MV-4-11 (cell line): ENCODE measurements at regions not wholly inside any gene's neighbourhood (a gene's known extent, or its start where the extent isn't known, plus 50 kb on each side); places are given as distances from the start of the nearest gene placed in this dataset.

Experiments used
- DNase-seq: peaks from one replicate; lab custom pipeline; 2025; lab: John Stamatoyannopoulos, UW

DNA sequence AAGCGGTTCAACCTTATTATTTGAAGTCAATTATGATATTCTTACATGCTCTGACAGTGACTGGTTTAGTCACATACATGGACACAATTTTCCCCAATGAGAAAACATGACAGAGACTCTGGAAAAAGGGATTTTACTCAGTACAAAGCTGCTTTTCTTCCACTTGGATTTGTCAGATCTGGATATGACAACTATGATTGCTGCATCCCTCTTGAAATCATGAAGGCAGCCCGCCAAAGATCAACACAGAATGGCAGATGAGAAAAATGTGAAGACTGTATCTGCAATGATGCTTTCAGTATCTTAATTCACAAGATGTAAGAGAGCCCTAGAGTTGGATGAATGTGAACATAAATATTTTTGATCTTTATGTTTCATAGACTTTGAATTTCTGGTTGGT, 439.6 kb downstream of the CDH8 start:
- DNase-seq = no peak

DNA sequence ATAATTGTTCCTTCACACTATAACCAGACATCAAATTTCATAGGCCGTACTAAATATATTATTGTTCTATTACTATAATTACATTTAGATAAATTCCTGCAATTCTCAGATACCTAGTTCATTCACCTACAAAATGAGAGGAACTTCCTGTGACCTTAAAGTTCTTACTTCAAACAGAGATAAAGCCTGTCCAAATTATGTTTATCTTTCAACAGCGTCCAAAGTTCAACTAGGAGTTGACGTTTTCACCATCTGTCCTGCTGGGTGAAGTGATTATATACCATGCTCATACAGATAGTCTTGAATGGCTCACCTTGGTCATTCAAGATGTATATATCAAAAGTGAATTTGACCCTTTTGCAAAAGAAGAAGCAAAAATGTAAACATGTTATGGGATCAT, 440.6 kb downstream of the CDH8 start:
- DNase-seq = no peak

DNA sequence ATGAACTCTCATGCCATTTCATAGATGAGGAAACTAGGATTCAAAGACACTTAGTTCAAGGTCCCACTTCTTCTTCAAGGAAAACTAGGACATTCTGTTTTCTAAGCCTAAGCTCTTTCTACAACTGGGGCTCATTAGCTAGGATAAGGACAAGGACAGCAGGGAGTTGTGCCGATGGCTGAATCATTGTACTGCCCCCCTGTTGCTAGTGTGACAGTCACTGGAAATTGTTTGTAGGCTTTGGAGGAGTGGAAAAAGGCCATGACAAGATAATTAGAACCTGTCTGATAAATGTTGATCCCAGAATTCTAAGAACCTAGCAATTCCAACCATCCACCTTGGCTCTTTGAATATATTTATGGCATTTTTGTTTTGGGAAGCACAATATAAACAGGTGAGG, 445.7 kb downstream of the CDH8 start:
- DNase-seq = no peak

DNA sequence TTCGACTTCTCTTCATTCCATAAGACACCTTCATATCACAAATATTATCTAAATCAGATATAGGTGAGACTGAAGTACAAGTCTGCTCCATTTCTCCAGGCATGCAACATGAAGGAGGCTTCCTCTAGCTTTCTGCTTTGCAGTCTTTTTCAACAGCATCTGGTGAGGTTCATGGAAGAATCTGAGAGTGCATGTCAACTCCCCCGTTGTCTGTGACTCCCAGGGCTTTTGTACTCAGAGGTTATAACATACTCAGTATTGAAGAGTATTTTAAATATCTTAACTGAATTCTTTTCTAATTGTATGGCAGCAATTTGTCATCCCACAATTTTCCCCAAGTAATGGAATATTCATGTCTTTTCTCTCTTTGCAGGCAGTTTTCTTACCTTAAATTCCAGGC, 448.7 kb downstream of the CDH8 start:
- no peak for DNase-seq

DNA sequence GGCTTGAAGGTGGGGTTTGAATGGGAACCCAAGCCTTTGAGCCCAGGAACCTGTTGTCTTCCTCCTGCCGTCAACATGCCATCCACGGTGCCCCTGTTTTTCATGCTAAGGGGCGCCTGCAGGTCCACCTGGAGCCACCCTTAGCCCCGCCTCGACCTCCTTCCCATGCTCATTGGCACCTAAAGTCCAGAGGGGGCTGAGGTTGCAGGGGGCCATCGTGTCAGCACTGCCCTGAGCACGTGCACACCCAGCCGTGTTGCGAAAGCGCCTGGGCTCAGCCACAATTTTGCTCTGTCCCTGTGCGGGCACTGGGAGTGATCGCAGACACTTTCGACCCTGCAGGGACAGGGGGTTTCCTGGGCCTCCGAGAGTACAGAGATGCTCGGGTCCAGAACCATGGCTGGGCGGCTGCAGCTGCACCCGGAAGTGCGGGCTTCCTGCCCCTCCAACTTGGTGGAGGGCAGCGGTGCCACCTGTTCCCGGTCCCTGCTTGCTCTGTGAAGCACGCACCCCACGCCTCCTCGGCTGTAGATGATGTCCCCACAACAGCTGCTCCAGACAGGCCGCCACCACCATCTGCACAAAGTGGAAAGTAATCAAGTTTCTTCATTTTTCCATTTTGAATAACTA, 454.7 kb downstream of the CDH8 start:
- no peak for DNase-seq

DNA sequence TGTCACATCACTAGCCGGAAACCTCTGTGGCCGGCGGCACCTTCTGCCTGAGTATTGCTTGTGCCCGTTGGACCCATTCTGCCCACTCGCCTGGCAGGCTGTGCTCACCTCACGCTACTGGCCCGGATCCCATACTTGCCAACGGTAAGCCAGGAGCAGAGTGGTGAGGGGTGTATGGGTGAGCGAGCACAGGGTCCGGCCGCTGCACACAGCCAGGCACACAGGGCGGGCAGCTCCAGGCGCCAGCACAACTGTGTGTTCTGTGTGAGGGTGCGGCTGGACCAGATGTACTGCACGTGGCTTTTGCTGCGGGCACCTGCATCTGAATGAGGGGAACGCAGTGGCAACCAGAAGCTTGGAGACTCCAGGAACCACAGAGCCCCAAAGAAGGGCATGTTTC, 455.7 kb downstream of the CDH8 start:
- DNase-seq = no peak

DNA sequence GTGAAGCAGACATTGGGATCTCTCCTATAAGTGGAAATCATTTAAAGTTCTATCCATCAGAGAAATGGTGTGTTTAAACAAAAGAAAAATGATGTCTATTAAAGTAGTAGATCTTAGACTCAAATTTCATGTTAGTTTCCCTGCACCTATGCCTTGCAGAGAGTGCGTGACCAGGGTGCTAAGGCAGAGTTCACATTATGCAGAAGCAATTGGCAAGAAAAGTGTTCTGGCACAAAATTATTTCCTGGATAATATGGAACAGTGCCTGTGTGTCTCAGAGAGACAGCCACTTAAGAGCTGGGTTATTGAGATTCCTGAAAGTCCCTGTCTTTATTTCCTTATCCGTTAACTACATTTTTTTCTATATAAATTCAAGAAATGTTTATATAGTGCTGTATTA, 457.0 kb downstream of the CDH8 start:
- no peak for DNase-seq

DNA sequence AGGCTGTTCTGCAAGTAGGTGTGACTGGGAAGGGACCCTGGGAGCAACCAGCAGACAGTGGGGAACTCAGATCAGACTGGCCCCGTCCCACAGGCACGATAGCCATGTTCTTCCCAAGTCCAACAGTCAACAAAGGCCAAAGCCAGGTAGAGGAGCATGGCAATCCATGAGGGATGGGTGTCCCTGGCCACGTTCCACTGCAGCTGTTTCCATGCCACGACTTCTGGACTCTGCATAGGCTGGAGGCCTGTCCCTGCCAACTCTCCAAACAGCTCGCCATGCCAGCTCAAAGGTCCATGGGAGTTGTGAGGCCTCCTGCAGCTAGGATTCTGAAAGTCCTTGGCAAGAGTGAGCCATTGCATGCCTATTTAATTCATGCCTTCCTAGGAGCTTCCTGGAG, 459.8 kb downstream of the CDH8 start:
- DNase-seq = no peak

DNA sequence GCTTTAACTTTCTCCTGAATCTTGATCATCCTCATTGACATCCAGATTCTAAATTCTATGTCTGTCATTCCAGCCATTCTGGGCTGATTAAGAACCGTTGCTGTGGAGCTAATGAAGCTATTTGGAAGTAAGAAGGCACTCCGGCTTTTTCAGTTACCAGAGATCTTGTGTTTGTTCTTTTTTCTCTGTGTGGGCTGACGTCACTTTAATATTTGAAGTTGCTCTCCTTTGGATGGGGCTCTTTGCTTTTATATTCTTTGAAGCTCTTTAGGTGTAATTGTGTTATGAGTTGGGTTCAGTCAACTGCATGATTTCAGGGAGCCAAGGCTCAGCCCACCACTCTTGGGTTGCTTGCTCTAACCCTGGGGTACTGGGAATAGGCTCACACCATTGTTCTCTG, 460.6 kb downstream of the CDH8 start:
- DNase-seq = no peak

DNA sequence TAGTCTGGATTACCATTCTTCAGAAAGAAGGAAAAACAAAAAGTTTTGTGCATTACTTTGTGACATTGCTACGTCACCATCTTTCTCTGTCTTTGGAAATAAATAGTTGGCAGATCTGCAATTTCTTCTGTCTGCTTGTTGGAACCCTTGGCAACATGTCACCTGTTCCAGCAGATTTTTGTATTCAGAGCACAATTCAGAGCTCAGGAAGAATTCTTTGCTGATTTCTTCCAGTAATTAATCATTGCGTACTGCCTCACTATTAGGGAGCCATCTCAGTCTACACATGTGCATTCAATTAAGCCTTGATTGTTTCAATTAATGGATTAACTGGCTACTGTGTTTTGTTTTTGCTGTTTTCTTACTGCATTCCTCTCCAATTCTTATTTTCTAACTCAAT, 467.2 kb downstream of the CDH8 start:
- no peak for DNase-seq

DNA sequence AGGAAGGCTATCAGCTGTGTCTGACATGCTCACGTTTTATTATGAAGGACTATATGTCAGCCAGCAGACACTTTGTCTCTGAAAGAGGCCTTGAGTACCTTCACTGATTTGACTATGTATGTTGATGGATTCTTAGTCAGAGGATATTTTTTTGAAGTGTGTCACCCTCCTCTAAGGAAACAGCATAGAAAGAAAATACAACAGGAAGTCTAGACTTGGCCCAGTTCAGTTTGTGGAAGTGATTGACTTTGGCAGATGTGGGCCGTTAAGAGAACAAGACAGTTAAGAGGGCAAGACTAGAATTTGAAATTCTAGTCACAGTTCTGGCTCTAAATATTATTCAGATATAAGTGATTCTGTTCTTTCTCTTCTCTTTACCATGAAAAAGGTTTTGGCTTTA, 471.5 kb downstream of the CDH8 start:
- DNase-seq = peak; percentile 33

DNA sequence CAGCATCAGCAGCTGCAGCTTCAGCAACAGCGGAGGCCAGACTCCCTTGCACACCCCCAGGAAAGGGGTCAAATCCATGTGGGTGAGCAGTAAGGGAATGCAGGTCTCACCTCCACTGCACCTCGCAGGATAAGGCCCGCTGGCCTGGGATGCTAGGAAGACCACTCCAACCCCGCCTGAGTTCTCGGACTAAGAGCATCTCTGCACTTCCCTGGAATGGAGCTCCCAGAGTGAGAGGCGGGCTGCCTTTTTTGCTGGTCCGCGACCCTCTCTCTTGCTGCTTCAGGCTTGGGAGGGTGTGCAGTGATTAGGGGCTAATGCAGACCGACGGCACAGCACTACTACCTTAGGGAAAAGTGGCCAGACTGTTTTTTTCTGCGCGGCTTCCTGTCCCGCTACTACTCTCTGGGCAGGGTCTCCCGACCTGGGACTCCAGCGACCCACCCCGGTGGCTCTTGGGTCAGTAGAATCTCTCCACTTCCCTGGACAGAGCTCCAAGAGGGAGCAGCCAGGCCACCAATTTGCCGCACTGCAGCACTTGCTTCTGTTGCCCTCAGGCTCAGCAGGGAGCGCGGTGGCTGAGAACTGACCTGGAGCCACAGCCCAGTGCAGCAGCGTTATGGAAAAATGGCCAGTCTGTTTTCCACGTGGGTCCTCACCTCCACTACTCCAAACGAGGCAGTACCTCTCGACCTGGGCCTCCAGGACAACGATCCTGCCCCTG, 480.4 kb downstream of the CDH8 start:
- no peak for DNase-seq

DNA sequence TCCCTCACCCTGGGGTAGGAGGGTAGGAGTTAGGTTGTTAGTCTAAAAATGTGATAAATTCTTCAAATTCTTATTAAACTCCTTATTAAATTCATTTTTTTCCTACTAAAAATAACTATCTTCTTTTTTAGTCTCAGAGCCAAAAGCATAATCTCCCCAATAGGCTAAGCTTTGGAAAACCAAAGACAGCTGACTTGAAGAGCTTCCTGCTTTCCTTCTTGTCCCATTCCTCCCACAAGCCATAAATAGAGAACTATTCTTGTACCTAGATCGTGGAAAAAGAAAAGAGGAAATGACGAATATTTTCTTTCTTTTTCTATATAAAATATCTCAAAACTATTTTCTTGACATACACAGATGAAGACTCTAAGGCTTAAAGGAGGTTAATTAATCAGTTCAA, 486.9 kb downstream of the CDH8 start:
- DNase-seq = peak; percentile 35

DNA sequence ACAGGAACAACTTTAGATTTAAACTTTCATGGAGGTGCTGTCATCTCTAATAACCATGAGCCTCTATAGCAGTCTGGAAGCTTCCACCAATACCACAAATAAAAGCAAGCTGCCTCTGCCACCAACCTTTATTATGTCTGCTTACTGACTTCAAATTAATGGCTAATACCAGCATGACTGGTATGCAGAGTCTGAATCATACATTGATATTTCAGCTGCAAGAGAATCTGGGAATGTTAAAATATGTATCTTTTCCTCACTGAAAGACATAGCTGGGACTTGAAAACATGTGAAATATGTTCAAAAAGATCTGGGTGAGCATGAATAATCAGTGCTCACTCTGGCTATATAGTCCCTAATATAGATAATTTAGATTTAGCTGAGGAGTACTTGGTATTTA, 488.6 kb downstream of the CDH8 start:
- no peak for DNase-seq

DNA sequence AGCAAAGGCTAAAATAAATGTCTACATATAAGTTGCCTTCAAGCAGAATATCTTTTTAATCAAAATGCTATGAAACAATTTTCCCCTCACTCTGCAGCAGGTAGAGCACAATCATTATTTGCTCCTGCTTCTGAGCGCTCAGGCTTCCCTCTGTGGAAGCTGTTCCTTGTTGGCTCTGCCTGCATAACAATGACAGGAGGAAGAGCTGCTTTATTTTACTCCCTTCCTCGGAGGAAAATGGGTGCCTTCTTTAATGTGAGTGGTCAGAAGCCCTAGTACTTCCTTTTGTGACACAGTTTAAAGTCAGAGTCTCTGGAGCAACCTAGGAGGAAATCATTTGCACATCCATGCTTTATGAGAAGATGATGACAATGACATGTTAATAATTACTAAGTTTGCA, 492.1 kb downstream of the CDH8 start:
- DNase-seq = no peak

DNA sequence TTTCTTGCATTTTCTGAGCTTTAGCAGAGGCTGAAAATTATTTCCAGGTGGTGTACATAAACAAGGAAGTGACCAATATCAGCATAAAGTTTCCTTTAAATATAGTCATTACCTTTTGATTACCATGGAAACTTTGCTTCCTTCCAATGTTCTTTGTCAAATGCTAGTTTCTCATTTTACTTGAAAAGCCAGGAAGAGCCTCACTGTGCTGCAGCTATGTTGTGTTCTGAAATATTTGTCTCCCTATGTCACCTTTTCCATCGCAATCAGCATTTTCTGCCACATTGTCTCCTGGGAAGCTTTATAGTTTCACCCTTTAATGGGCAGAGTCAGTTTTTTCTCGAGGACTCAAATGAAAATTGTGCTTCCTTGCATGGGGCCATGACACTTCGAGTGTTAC, 496.0 kb downstream of the CDH8 start:
- no peak for DNase-seq

DNA sequence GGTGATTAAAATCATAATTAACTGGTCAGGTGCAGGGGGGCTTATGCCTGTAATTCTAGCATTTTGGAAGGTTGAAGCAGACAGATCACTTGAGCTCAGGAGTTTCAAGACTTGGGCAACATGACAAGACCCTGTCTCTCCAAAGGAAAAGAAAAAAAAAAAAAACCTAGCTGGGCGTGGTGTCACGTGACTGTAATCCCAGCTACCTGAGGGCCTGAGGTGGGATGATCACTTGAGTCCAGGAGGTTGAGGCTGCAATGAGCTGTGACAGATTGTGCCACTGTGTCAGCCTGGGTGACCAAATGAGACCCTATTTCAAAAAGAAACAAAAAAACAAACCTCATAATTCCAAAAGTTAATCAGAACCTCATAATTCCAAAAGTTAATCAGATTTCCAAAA, 505.5 kb downstream of the CDH8 start:
- DNase-seq = no peak

DNA sequence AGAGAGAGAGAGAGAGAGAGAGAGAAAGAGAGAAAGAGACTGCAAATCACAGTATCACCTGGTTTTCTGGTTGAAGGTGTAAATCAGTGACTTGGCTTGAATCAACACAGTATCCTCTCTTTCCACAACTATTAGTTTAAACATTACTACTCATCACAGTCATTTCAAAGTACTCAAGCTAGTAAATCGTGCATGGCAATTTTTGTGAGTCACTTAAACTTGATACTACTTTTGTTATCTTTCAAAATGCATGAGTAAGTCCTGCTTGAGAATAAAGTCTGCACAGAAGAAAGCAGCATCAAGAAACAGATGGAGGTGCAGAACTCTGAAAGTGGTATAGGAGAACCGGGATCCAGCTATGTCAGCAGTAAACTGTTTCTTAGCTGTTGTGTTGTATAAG, 535.4 kb downstream of the CDH8 start:
- no peak for DNase-seq

DNA sequence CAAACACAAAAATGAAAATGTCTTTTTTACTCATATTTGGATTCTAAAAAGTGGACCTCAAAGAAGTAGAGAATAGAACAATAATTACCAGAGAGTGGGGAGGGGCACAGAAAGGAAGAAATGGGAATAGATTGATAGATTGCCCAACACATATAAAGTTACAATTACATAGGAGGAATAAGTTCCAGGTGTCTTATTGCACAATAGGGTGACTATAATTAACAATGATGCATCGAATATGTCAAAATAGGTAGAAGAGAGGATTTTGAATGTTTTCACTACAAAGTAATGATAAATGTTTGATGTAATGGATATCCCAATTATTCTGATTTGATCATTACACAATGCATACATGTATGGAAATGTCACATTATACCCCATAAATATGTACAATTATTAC, 556.0 kb downstream of the CDH8 start:
- DNase-seq = no peak

DNA sequence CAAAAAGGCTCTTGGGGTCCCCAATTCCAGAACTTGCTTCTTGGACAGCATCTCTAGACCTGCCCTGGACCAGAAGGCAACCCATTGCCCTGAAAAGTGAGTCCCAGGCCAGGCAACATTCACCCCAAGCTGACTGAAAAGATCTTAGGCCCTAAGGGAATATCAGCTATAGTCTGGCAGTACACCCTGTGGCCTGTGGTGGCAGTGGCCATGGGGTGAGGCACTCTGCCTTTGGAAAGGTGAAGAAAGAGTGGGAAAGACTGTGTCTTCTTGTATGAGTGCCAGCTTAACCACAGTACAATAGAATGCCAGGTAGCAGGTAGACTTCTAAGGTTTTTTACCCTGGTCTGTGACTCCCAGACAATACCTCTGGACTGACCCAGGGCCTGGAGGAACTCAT, 564.5 kb downstream of the CDH8 start:
- DNase-seq = no peak

DNA sequence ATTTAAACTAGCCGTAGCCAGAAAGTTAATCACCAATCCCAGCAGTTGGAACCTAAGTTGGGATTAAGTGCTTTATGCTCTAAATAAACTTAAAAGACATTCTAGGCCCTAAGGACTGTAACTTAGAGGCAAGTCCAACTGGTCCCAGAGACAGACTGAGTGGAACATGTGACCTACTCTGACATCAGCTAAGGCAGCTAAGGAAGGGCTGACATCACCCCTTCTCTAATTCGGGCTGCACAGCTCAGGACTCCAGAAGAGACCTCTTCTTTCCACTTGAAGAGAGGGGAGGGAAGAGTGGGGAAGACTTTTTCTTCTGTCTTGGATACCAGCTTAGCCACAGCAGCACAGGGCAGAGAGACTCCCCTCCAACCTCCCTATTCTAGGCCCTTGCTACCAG, 565.2 kb downstream of the CDH8 start:
- no peak for DNase-seq

DNA sequence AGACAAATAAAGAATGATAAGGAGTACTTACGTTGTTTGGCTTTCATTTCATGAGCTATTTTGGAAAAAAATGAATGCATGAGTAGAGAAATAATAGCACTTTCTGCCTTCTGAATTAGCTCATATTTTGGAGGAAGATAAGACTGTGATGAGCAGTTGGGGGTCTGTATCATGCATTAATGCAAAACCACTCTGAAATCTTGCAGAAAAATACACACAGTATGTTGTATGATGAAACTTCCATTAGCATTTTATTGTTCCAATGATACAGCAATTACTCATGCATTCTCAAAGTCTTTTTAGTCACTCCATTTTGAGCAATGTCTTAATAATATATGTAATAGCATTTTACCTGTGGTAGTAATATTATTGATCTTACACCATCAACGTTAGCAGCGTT, 571.0 kb downstream of the CDH8 start:
- no peak for DNase-seq

DNA sequence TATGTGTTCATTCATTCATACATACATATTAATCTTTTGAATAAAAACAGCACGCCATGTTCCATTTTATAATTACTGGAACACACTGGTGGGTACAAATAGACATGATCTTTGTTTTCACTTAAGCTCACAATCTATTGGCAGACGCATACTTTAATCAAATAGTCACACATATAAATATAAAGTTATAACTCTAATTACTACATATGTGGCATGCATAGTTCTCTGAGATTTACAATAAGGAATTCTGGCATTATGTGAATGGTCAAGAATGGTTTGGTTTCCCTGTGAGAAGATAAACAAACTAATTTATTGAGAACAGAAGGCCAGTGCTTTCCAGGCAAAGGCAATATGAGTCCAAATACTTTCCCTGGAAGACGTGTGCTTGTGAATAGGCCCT, 576.2 kb downstream of the CDH8 start:
- no peak for DNase-seq

DNA sequence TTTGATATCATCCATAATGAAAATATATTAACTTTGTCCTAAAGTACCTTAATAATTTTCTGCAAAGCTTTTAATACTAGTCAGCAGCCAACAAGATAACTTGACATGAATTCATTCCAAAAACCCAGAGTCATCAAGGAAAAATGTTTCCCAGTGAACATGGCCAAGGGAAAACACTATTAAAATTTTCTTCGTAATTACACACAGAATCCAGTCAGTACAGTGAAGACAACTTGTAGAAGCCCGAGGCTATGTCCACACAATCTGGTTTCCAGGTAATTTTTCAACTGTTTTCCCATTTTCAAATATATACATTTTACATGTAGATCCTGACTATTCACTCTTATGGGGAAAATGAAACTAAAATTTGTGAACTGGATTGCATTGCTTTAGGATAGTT, 600.9 kb downstream of the CDH8 start:
- DNase-seq = no peak
